Neural cell (in vitro differentiated cells): ENCODE measurements at regions not wholly inside any gene's neighbourhood (a gene's known extent, or its start where the extent isn't known, plus 50 kb on each side); places are given as distances from the start of the nearest gene placed in this dataset.

Experiments used
- CTCF ChIP-seq: fragments of 450-650 bp; IDR thresholded peaks from 2 replicates; pipeline ENCODE4 v1.5.1; 2014; ENCODE audit warnings: antibody characterized with exemption, mild to moderate bottlenecking, moderate library complexity; ENCODE audit not compliant: poor library complexity, severe bottlenecking
- POLR2AphosphoS5 ChIP-seq: IDR thresholded peaks from 2 replicates; pipeline ENCODE4 v1.6.1; 2012
- REST ChIP-seq: IDR thresholded peaks from 2 replicates; pipeline ENCODE4 v1.6.1; 2012; ENCODE audit warnings: borderline replicate concordance

- TF ChIP-seq CTCF, result no peak
- no peak for TF ChIP-seq POLR2AphosphoS5
- TF ChIP-seq REST, result no peak
Measured at GRCh38 chrX:19193565-19193964, 71.3 kb upstream of the ADGRG2 start.
